HEK293 (cell line): ENCODE measurements at regions not wholly inside any gene's neighbourhood (a gene's known extent, or its start where the extent isn't known, plus 50 kb on each side); places are given as distances from the start of the nearest gene placed in this dataset.

Experiments used
- CTCF ChIA-PET: fragments of 350-600 bp; formaldehyde crosslinking; extraction: SDS; loops from one replicate; lab custom pipeline; 2021; ENCODE audit warnings: antibody characterized with exemption; lab: Yijun Ruan, JAX
- POLR2A ChIA-PET: fragments of 300-600 bp; formaldehyde crosslinking; extraction: SDS; loops from one replicate; lab custom pipeline; 2020; ENCODE audit warnings: antibody characterized with exemption, inconsistent platforms; lab: Yijun Ruan, JAX
- H3K27ac ChIP-seq: fragments of 200-500 bp; sonication (Bioruptor generic); 2 replicates; pipeline ENCODE4 v1.5.1; 2014; ENCODE audit warnings: low read depth, low read length, control low read depth, inconsistent platforms; ENCODE audit errors: extremely low read depth
- H3K36me3 ChIP-seq, 2 experiments: fragments of 200-500 bp in 1 of 2; sonication (Bioruptor generic) in 1 of 2; 1 replicate in 1 of 2; 2 replicates in 1 of 2; pipeline ENCODE4 v1.5.1; 2014 to 2017; ENCODE audit warnings: inconsistent platforms in 2 of 2, low read length in 2 of 2; ENCODE audit not compliant: control insufficient read depth in 2 of 2, insufficient read depth in 1 of 2
- H3K4me1 ChIP-seq: fragments of 200-500 bp; sonication (Bioruptor generic); 2 replicates; pipeline ENCODE4 v1.5.1; 2014; ENCODE audit warnings: mild to moderate bottlenecking, low read length, inconsistent platforms; ENCODE audit not compliant: control insufficient read depth, insufficient read depth
- H3K4me3 ChIP-seq: 2 replicates; pipeline ENCODE4 v1.5.1; 2011; ENCODE audit warnings: low read depth, mild to moderate bottlenecking, control low read depth, low read length, moderate library complexity
- H3K9me3 ChIP-seq: fragments of 200-500 bp; sonication (Bioruptor generic); 2 replicates; pipeline ENCODE4 v1.5.1; 2014; ENCODE audit warnings: low read depth, low read length, inconsistent platforms; ENCODE audit not compliant: control insufficient read depth, insufficient read depth
- GLI2 ChIP-seq: fragments of 450-650 bp; formaldehyde crosslinking; IDR thresholded peaks from 2 replicates; pipeline ENCODE4; 2017; ENCODE audit warnings: missing biosample characterization, missing genetic modification characterization, low read depth, borderline replicate concordance
- GLIS1 ChIP-seq: fragments of 450-650 bp; formaldehyde crosslinking; IDR thresholded peaks from 2 replicates; pipeline ENCODE4 v1.5.1; 2016; ENCODE audit warnings: missing biosample characterization, missing genetic modification characterization
- IKZF3 ChIP-seq: fragments of 450-650 bp; IDR thresholded peaks from 2 replicates; pipeline ENCODE4 v1.5.0; 2018; ENCODE audit warnings: missing biosample characterization, mild to moderate bottlenecking, missing genetic modification characterization, moderate library complexity
- OSR2 ChIP-seq: fragments of 450-650 bp; formaldehyde crosslinking; IDR thresholded peaks from 2 replicates; pipeline ENCODE4 v1.5.1; 2016; ENCODE audit warnings: missing biosample characterization, missing genetic modification characterization
- SCRT1 ChIP-seq: fragments of 450-650 bp; formaldehyde crosslinking; IDR thresholded peaks from 2 replicates; pipeline ENCODE4 v1.5.1; 2016; ENCODE audit warnings: missing biosample characterization, missing genetic modification characterization, borderline replicate concordance
- SP2 ChIP-seq: fragments of 450-650 bp; formaldehyde crosslinking; IDR thresholded peaks from 2 replicates; pipeline ENCODE4 v1.5.1; 2016; ENCODE audit warnings: missing biosample characterization, missing genetic modification characterization
- ZBTB6 ChIP-seq: fragments of 450-650 bp; formaldehyde crosslinking; IDR thresholded peaks from 2 replicates; pipeline ENCODE4 v1.5.1; 2017; ENCODE audit warnings: missing biosample characterization, missing genetic modification characterization
- ZBTB7A ChIP-seq: fragments of 450-650 bp; formaldehyde crosslinking; IDR thresholded peaks from 2 replicates; pipeline ENCODE4 v1.5.1; 2016; ENCODE audit warnings: low read depth, missing biosample characterization, missing genetic modification characterization
- ZNF114 ChIP-seq: fragments of 450-650 bp; formaldehyde crosslinking; IDR thresholded peaks from 2 replicates; pipeline ENCODE4 v1.5.0; 2017; ENCODE audit warnings: missing biosample characterization, missing genetic modification characterization
- ZNF202 ChIP-seq: fragments of 450-650 bp; formaldehyde crosslinking; IDR thresholded peaks from 2 replicates; pipeline ENCODE4 v1.5.1; 2016; ENCODE audit warnings: missing biosample characterization, missing genetic modification characterization, borderline replicate concordance
- ZNF248 ChIP-seq: fragments of 450-650 bp; formaldehyde crosslinking; IDR thresholded peaks from 2 replicates; pipeline ENCODE4 v1.5.1; 2017; ENCODE audit warnings: missing biosample characterization, missing genetic modification characterization
- ZNF354C ChIP-seq: fragments of 450-650 bp; formaldehyde crosslinking; IDR thresholded peaks from 2 replicates; pipeline ENCODE4 v1.5.1; 2016; ENCODE audit warnings: missing biosample characterization, missing genetic modification characterization, low read depth, borderline replicate concordance
- ZNF555 ChIP-seq: fragments of 450-650 bp; formaldehyde crosslinking; conservative IDR thresholded peaks from 2 replicates; pipeline ENCODE4 v1.5.1; 2017; ENCODE audit warnings: missing biosample characterization, mild to moderate bottlenecking, missing genetic modification characterization, inconsistent platforms
- ZNF629 ChIP-seq: fragments of 450-650 bp; formaldehyde crosslinking; IDR thresholded peaks from 2 replicates; pipeline ENCODE4 v1.5.1; 2017; ENCODE audit warnings: missing biosample characterization, missing genetic modification characterization
- ZNF792 ChIP-seq: fragments of 450-650 bp; formaldehyde crosslinking; IDR thresholded peaks from 2 replicates; pipeline ENCODE4 v1.5.1; 2016; ENCODE audit warnings: missing biosample characterization, missing genetic modification characterization
- ZSCAN16 ChIP-seq: fragments of 450-650 bp; formaldehyde crosslinking; IDR thresholded peaks from 2 replicates; pipeline ENCODE4 v1.5.1; 2016; ENCODE audit warnings: missing biosample characterization, missing genetic modification characterization
- ZSCAN4 ChIP-seq: fragments of 450-650 bp; formaldehyde crosslinking; IDR thresholded peaks from 2 replicates; pipeline ENCODE4 v1.5.1; 2017; ENCODE audit warnings: missing biosample characterization, missing genetic modification characterization
- TF ChIP-seq, protein P1 (sequence below): fragments of 450-650 bp; formaldehyde crosslinking; IDR thresholded peaks from 2 replicates; pipeline ENCODE4 v1.5.1; 2016; ENCODE audit warnings: missing biosample characterization, missing genetic modification characterization
- TF ChIP-seq, protein P2 (sequence below): fragments of 450-650 bp; formaldehyde crosslinking; IDR thresholded peaks from 2 replicates; pipeline ENCODE4 v1.5.1; 2017; ENCODE audit warnings: missing biosample characterization, missing genetic modification characterization
- TF ChIP-seq, protein P3 (sequence below): fragments of 450-650 bp; IDR thresholded peaks from 2 replicates; pipeline ENCODE4 v1.5.1; 2018; ENCODE audit warnings: missing biosample characterization, mild to moderate bottlenecking, missing genetic modification characterization

DNA sequence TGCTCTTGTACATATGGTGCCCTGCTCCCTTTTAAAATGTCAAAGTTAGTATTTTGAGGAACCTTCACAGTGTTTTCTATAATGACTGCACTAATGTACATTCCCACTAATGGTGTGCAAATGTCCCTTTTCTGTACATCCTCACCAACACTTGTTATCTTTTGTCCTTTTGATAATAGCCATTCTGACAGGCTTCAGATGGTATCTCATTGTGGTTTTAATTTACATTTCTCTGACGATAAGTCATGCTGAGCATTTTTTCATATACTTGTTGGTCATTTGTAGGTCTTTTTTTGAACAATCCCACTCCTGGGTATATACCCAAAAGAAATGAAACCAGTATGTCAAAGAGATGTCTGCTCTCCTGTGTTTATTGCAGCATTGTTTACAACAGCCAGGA, 268.3 kb downstream of the FBXO15 start:
- no peak overlapping the region for H3K27ac ChIP-seq
- H3K4me3 ChIP-seq: no peak overlapping the region
- POLR2A ChIA-PET: no interaction called here
- CTCF ChIA-PET: interaction anchor here (0.7 to 0.9 kb wide), 2 partner anchors 36 to 42 kb away, joined by 3 to 4 read pairs; no protein-coding TSS in a partner anchor
- no peaks in the 10 kb centered on the region for H3K4me1 ChIP-seq
- no peaks in the 10 kb centered on the region for H3K36me3 ChIP-seq
- no peaks in the 10 kb centered on the region for H3K9me3 ChIP-seq
- TF ChIP-seq ZBTB7A (tag by site-specific recombination) (no peak), SP2 (tag by site-specific recombination) (no peak), GLI2 (no peak), ZNF555 (no peak), IKZF3 (no peak), OSR2 (tag by site-specific recombination) (no peak), ZNF629 (no peak), ZNF354C (tag by site-specific recombination) (no peak), GLIS1 (no peak), ZSCAN16 (tag by site-specific recombination) (no peak), ZNF792 (tag by site-specific recombination) (no peak), ZNF114 (tag by site-specific recombination) (no peak), ZNF248 (tag by site-specific recombination) (no peak)
- TF ChIP-seq, protein P1, sequence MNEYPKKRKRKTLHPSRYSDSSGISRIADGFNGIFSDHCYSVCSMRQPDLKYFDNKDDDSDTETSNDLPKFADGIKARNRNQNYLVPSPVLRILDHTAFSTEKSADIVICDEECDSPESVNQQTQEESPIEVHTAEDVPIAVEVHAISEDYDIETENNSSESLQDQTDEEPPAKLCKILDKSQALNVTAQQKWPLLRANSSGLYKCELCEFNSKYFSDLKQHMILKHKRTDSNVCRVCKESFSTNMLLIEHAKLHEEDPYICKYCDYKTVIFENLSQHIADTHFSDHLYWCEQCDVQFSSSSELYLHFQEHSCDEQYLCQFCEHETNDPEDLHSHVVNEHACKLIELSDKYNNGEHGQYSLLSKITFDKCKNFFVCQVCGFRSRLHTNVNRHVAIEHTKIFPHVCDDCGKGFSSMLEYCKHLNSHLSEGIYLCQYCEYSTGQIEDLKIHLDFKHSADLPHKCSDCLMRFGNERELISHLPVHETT (tag by site-specific recombination): no peak
- TF ChIP-seq, protein P2, sequence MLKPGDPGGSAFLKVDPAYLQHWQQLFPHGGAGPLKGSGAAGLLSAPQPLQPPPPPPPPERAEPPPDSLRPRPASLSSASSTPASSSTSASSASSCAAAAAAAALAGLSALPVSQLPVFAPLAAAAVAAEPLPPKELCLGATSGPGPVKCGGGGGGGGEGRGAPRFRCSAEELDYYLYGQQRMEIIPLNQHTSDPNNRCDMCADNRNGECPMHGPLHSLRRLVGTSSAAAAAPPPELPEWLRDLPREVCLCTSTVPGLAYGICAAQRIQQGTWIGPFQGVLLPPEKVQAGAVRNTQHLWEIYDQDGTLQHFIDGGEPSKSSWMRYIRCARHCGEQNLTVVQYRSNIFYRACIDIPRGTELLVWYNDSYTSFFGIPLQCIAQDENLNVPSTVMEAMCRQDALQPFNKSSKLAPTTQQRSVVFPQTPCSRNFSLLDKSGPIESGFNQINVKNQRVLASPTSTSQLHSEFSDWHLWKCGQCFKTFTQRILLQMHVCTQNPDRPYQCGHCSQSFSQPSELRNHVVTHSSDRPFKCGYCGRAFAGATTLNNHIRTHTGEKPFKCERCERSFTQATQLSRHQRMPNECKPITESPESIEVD (tag by site-specific recombination): no peak

DNA sequence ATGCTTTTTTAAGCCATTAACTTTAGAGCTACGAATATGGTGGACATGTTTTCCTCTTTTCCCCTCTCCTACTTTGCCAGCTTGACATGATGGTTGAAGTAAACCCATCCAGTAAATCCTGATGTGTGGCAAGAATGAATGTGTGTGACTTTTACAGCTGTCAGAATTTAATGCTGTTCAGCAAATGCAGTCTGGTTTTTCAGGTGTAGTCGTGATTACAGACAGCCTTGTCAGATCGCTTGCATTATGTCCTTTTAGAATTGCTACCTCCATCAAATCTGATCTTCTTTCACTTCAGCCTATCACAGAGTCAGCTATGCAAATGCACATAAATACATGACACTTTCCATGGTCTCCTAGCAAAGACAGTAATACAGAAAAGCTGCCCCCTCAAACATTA, 278.5 kb downstream of the FBXO15 start:
- Histone ChIP-seq H3K27ac (no peak overlapping the region), H3K9me3 (no peaks in the 10 kb centered on the region), H3K4me3 (no peak overlapping the region), H3K36me3 (no peaks in the 10 kb centered on the region)
- TF ChIP-seq ZSCAN4 (tag by site-specific recombination): no peak
- no peak for TF ChIP-seq ZNF248 (tag by site-specific recombination)
- no peak for TF ChIP-seq SCRT1 (tag by site-specific recombination)
- no peak for TF ChIP-seq ZBTB6 (tag by site-specific recombination)
- no peak for TF ChIP-seq ZNF202 (tag by site-specific recombination)
- TF ChIP-seq, protein P2 (tag by site-specific recombination): no peak
- TF ChIP-seq, protein P3, sequence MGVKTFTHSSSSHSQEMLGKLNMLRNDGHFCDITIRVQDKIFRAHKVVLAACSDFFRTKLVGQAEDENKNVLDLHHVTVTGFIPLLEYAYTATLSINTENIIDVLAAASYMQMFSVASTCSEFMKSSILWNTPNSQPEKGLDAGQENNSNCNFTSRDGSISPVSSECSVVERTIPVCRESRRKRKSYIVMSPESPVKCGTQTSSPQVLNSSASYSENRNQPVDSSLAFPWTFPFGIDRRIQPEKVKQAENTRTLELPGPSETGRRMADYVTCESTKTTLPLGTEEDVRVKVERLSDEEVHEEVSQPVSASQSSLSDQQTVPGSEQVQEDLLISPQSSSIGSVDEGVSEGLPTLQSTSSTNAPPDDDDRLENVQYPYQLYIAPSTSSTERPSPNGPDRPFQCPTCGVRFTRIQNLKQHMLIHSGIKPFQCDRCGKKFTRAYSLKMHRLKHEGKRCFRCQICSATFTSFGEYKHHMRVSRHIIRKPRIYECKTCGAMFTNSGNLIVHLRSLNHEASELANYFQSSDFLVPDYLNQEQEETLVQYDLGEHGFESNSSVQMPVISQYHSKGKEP (tag by site-specific recombination): no peak
- TF ChIP-seq, all 188 proteins: peak for 0
- H3K4me1 ChIP-seq: no peaks in the 10 kb centered on the region
- ChIA-PET POLR2A (no interaction called here), CTCF (interaction anchor here (0.6 kb wide), 1 partner anchor 169 kb away, joined by 4 read pairs; no protein-coding TSS in a partner anchor)
